ENCODE measurements at regions not wholly inside any gene's neighbourhood (a gene's known extent, or its start where the extent isn't known, plus 50 kb on each side); places are given as distances from the start of the nearest gene placed in this dataset.

GRCh38 chr1:50358962-50359361 lies 64.3 kb downstream of the DMRTA2 start:
- DNase-seq, result no peak

GRCh38 chr1:50357186-50357585 lies 66.1 kb downstream of the DMRTA2 start:
- DNase-seq, result no peak

GRCh38 chr1:50354813-50355212 lies 68.4 kb downstream of the DMRTA2 start:
- DNase-seq, result no peak

GRCh38 chr1:50352428-50352827 lies 70.8 kb downstream of the DMRTA2 start:
- no peak for DNase-seq

- no peak for DNase-seq
Measured at GRCh38 chr1:50350868-50351267, 72.4 kb downstream of the DMRTA2 start.

GRCh38 chr1:50350421-50350820 lies 72.8 kb downstream of the DMRTA2 start:
- no peak for DNase-seq

- no peak for DNase-seq
Measured at GRCh38 chr1:50349242-50349565, 74.0 kb downstream of the DMRTA2 start.

- peak; percentile 78 for DNase-seq
Measured at GRCh38 chr1:50348449-50349241, 74.6 kb downstream of the DMRTA2 start.

- no peak for DNase-seq
Measured at GRCh38 chr1:50347933-50348332, 75.3 kb downstream of the DMRTA2 start.

GRCh38 chr1:50346621-50347020 lies 76.6 kb downstream of the DMRTA2 start:
- no peak for DNase-seq

- peak; percentile 69 for DNase-seq
Measured at GRCh38 chr1:50343323-50343722, 79.9 kb downstream of the DMRTA2 start.

GRCh38 chr1:50342525-50342924 lies 80.7 kb downstream of the DMRTA2 start:
- DNase-seq, result no peak

GRCh38 chr1:50335036-50335435 lies 88.2 kb downstream of the DMRTA2 start:
- no peak for DNase-seq

GRCh38 chr1:50333595-50333974 lies 89.7 kb downstream of the DMRTA2 start:
- no peak for DNase-seq

GRCh38 chr1:50332941-50333594 lies 90.2 kb downstream of the DMRTA2 start:
- no peak for DNase-seq

- no peak for DNase-seq
Measured at GRCh38 chr1:50329332-50329932, 93.8 kb downstream of the DMRTA2 start.

- no peak for DNase-seq
Measured at GRCh38 chr1:50328552-50328951, 94.7 kb downstream of the DMRTA2 start.

GRCh38 chr1:50326026-50326425 lies 97.2 kb downstream of the DMRTA2 start:
- no peak for DNase-seq

- no peak for DNase-seq
Measured at GRCh38 chr1:50322579-50322978, 100.7 kb downstream of the DMRTA2 start.

- no peak for DNase-seq
Measured at GRCh38 chr1:50318428-50318827, 104.8 kb downstream of the DMRTA2 start.

GRCh38 chr1:50308878-50309277 lies 114.4 kb downstream of the DMRTA2 start:
- no peak for DNase-seq

GRCh38 chr1:50305808-50306207 lies 117.4 kb downstream of the DMRTA2 start:
- DNase-seq, result no peak

GRCh38 chr1:50300297-50300696 lies 122.9 kb downstream of the DMRTA2 start:
- no peak for DNase-seq

- no peak for DNase-seq
Measured at GRCh38 chr1:50295566-50295965, 127.7 kb downstream of the DMRTA2 start.

Data from NCI-H1105 (cell line).